D341Med (cell line): ENCODE measurements at regions not wholly inside any gene's neighbourhood (a gene's known extent, or its start where the extent isn't known, plus 50 kb on each side); places are given as distances from the start of the nearest gene placed in this dataset.

Source experiments
- DNase-seq: peaks from one replicate; pipeline ENCODE4 v3.0.0; 2012; ENCODE audit warnings: low spot score

GRCh38 chr18:3358310-3358709, 91.7 kb upstream of the TGIF1 start:
- DNase-seq = no peak

DNA sequence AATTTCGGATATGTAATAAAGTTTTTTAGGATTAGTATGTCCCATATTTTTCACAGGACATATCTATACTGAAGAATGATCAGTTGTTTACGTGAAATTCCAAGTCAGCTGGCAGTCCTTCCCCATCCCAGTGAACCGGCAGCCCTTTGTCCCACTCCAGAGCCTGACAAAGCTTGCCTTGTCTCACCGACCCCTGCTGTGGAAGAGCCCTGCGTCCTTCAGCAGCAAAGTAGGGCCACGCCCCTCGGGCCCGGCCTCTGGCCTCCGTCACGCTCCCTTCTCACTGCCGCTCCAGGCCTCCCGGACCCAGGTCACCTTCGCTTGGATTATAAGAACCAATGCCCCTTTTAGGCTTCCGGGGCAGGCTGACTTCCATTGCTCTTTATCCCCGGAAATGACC, 89.8 kb upstream of the TGIF1 start:
- DNase-seq = no peak

DNA sequence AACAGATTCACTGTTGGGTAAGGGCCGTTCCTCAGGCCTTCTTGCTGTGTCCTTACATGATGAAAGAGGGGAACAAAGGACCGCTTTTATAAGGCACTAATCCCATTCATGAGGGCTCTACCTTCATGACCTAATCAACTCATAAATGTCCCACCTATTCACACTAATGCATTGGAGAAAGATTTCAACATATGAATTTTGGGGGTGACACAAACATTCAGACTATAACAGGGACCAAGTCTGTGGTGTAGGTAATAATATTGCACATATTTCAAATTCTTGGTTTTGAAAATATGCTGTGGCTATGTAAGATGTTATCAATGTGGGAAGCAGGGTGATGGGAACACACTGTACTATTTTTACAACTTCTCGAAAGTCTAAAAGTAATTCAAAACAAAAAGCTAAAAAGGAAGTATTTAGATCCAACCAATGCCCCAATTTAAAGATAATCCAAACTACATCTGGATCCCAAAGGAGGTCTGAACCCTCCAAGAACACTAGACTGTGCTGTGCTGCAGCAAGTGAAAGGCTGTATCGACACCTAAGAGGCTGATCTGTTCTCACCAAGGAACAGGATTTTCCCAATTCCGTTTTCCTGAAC, 82.4 kb upstream of the TGIF1 start:
- no peak for DNase-seq

DNA sequence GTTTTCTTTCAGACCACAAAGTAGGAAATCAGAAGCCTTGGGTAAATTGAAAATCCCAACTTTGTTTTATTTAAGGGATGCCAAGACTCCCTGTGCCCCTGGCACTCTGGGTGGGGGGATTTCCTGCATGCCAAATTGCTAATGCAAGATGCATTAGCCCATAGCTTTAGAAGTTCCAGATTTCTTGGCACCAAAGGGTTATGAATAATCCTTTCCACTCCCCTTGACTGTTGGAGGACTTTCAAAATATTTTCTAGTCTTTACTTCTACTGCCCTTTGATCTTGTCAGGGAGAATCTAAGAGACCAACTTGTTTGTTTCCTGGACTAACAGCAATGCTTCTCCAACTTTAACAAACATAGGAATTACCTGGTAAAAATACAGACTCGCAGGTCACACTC, 81.8 kb upstream of the TGIF1 start:
- DNase-seq = no peak

GRCh38 chr18:3379685-3380084, 70.3 kb upstream of the TGIF1 start:
- no peak for DNase-seq

- DNase-seq = no peak
These were observed 69.5 kb upstream of the TGIF1 start for GRCh38 chr18:3380384-3380961.

GRCh38 chr18:3383381-3383915, 66.5 kb upstream of the TGIF1 start:
- no peak for DNase-seq

- no peak for DNase-seq
These were observed 65.1 kb upstream of the TGIF1 start for GRCh38 chr18:3384664-3385563.

GRCh38 chr18:3388323-3388722, 61.6 kb upstream of the TGIF1 start:
- no peak for DNase-seq

DNA sequence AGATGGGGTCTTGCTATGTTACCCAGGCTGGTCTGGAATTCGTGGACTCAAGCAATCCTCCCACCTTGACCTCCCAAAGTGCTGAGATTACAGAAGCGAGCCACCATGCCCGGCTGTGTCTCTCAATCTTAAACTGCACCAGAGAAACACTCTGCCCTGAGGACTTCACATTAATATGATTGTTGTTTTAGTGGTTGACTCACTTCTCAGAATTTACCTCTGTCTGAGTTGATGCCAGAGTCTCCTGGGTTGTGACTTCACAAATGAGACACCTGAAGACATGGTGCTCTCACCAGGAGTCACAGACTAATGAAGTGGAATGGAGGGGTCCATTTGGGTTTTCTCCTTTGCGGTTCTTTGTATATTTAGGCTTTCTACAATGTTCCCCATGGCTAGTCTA, 61.0 kb upstream of the TGIF1 start:
- no peak for DNase-seq

- no peak for DNase-seq
These were observed 60.0 kb upstream of the TGIF1 start for GRCh38 chr18:3389977-3390376.

DNA sequence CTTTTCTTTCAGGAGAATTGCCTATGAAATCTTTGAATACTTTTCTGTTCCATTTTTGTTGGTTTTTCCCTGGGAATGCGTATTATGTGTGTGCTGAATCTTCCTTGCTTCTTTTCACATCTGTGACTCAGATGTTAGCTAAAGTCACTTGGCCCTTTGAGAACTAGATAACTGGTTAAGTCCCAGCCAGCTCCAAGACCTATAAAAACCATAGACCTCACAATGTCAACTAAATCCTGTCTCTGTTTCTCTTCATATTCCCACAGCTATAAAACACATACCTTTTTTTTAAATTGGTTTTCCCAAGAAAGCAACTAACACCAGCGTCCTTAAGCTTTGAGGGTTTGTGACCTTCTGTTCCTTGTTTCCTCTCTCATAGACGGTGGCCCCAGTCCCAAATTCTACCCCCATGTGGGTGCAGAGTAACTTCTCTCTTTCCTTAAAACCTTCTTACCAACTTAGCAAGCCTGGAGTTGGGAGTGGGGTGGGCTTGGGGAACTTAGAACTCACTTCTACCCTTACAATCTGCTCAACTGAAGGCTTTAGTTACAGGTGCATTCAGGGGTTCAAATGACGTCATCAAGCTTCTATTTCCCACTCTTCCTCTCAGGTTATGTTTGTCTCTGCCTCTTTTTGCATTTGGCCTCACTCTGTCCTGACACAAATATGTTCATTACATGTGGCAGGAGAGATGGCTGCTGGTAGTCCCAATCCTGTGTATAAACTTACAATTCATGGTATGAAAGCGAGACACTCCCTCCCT, 58.1 kb upstream of the TGIF1 start:
- DNase-seq = no peak

GRCh38 chr18:3392467-3392855, 57.5 kb upstream of the TGIF1 start:
- no peak for DNase-seq

- no peak for DNase-seq
These were observed 55.3 kb upstream of the TGIF1 start for GRCh38 chr18:3394648-3395047.

DNA sequence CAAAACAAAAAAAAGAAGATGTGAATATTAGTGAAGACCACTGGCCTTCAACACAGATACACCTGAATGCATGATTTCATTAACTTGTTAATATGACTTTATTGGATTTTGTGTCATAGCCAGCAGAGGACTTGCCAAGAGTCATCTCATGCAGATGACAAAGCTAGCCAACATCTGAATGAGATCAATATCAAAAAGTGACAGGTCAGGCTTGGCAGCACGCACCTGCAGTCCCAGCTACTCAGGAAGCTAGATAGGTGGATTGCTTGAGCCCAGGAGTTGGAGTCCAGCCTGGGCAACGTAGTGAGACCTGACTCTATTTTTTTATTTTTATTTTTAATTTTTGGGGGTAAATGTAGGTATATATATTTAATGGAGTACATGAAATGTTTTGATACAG, 54.5 kb upstream of the TGIF1 start:
- DNase-seq = no peak

DNA sequence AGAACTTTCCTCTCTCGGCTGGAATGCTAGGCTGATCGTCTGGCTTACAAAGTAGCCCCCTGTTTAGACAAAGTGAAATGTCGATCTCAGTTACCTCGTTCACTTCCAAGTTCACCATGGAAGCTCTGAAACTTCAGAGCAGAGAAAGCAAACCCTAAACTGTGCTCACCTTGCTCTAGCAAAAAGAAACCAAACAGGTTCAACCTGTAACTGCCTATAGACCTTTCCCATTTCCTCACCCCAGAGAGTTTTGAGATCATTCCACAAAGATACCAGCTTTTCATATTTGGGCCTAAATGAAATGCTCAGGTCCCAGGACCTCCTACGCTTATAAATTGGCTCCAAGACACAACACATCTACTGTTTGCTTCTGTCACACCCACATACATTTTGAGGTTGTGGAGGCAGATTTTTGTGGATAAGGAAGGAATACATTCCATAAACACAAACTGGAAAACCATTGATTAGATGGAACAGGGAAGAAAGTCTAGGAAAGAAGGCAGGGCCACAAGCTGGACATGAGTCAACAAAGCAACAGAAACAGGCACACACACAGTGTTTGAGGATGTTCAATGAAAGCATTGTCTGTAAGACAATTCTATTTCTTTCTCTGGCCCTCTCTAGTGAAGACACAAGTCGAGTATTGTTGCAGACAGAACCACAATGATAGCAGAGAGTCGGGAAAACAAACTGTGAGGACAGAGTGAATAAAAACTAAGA, 52.8 kb upstream of the TGIF1 start:
- no peak for DNase-seq

DNA sequence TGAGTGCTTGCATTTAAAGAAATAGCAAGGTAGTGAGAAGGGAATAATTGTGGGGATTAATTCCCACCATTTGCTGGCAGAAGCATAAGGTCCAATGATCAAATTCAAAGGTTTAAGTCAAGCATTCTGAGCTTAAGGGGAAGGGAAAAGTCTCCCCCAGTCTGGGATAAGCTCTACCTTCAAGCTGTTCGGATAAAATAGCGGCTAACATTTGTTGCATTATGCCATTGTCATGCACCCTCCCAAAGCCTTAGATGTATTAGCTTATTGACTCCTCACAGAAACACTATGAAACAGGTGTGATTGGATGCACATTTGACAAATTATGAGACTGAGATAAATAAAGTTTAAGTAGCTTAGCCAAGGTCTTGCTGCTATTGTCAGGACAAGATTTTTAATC, 52.2 kb upstream of the TGIF1 start:
- DNase-seq = peak; percentile 72
